ENCODE measurements at regions not wholly inside any gene's neighbourhood (a gene's known extent, or its start where the extent isn't known, plus 50 kb on each side); places are given as distances from the start of the nearest gene placed in this dataset.

- TF ChIP-seq CEBPB (IDR thresholded peaks at IDR 0.05) (no peak), EP300 (IDR thresholded peaks at IDR 0.05; ENCODE audit: borderline replicate concordance) (no peak), CREB1 (IDR thresholded peaks at IDR 0.05; ENCODE audit: low read depth) (no peak), TAF1 (IDR thresholded peaks at IDR 0.05; ENCODE audit: low read depth) (no peak), FOXM1 (IDR thresholded peaks at IDR 0.05; ENCODE audit: borderline replicate concordance, low read depth) (no peak), YY1 (IDR thresholded peaks at IDR 0.05; ENCODE audit: low read depth) (no peak), RAD21 (IDR thresholded peaks at IDR 0.05; ENCODE audit: low read depth) (no peak)
Measured at GRCh38 chr11:91694331-91694730, 530.3 kb upstream of the FAT3 start.

All from Ishikawa (cell line).